Stomach (tissue), 4 donors: ENCODE measurements at regions not wholly inside any gene's neighbourhood (a gene's known extent, or its start where the extent isn't known, plus 50 kb on each side); places are given as distances from the start of the nearest gene placed in this dataset.

Source experiments
- POLR2A ChIP-seq, 4 donors: fragments of 450-650 bp; IDR thresholded peaks; one replicate each; pipeline ENCODE4 v1.6.1; 2016; ENCODE audit warnings: antibody characterized with exemption in 4 of 4, control low read depth in 2 of 4, mild to moderate bottlenecking in 1 of 4, moderate library complexity in 1 of 4
- POLR2AphosphoS5 ChIP-seq, 3 donors: sonication (generic); formaldehyde crosslinking; IDR thresholded peaks; one replicate each; pipeline ENCODE4 v1.6.1; 2016; ENCODE audit warnings: antibody characterized with exemption in 3 of 3

DNA sequence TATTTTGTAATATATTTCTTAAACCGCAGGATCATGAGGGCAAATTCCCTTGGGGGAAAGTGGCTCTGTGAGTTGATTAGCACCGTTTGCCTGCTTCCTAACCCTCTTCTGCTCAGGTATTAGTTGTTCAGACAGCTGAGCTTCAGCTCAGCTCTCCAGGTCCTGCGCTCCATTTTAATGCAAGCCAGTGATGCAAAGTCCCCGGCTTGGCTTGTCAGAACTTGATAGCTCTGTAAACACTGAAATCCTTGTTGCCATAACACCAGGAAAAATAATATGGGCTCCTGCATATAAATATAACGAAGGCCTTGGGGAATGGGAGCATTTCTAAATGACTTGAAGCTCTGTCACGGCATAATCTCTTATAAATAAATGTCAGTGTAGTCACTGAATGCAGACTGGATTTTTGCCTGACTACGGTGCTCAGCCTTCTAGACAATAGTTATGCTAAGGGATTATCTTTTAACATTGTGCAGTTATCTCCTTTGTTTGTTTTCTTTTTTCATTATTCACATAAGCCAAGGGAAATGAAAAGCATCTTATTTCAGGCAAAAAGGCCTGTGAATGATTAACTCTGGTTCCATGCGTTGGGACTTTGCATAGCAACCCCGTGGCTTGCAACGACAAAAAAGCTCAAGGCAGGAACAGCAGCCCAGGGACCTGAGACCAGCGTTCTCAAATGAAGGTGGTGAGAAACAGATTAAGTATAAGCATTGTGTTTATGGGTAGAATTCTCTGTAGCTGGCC is 253.2 kb downstream of the SPRY1 start:
- TF ChIP-seq POLR2A (IDR thresholded peaks at IDR 0.05), result no peak
- peak; percentile 27 to 76 (median 46) for TF ChIP-seq POLR2AphosphoS5 (IDR thresholded peaks at IDR 0.05)
